Keratinocyte (primary cell): ENCODE measurements at regions not wholly inside any gene's neighbourhood (a gene's known extent, or its start where the extent isn't known, plus 50 kb on each side); places are given as distances from the start of the nearest gene placed in this dataset.

Experiments
- DNase-seq: peaks from one replicate; pipeline ENCODE4 v3.0.0-alpha.2; 2011; ENCODE audit warnings: low read depth, missing footprints, low spot score
- FAIRE-seq: peaks from 2 replicates; lab custom pipeline; 2011; peaks lifted over from hg19 to GRCh38; lab: Jason Lieb, UNC
- H2AFZ ChIP-seq: 2 replicates; pipeline ENCODE4 v1.6.0; 2012; ENCODE audit warnings: low read length, control low read depth, inconsistent platforms; ENCODE audit not compliant: control insufficient read depth
- H3K27ac ChIP-seq: 2 replicates; pipeline ENCODE4 v1.5.1; 2011; ENCODE audit warnings: low read length; ENCODE audit not compliant: control insufficient read depth, insufficient read depth
- H3K27me3 ChIP-seq: 3 replicates; pipeline ENCODE4 v1.6.0; 2011; ENCODE audit warnings: low read length; ENCODE audit not compliant: control insufficient read depth, insufficient read depth; ENCODE audit errors: extremely low read depth
- H3K36me3 ChIP-seq, 2 experiments: 2 replicates in 1 of 2; 3 replicates in 1 of 2; pipeline ENCODE4 v1.5.1; 2011; ENCODE audit warnings: low read length in 2 of 2, mild to moderate bottlenecking in 1 of 2; ENCODE audit not compliant: control insufficient read depth in 2 of 2, insufficient read depth in 2 of 2; ENCODE audit errors: extremely low read depth in 1 of 2
- H3K4me1 ChIP-seq: 3 replicates; pipeline ENCODE4 v1.5.1; 2011; ENCODE audit warnings: low read length; ENCODE audit not compliant: control insufficient read depth, insufficient read depth; ENCODE audit errors: extremely low read depth
- H3K4me2 ChIP-seq: 3 replicates; pipeline ENCODE4 v1.6.0; 2011; ENCODE audit warnings: low read depth, low read length; ENCODE audit not compliant: control insufficient read depth, insufficient read depth; ENCODE audit errors: extremely low read depth
- H3K4me3 ChIP-seq, 3 experiments: fragments of 200-600 bp in 1 of 3; sonication (generic) in 1 of 3; 2 replicates in 2 of 3; 3 replicates in 1 of 3; pipeline ENCODE4 v1.5.1; 2011 to 2016; ENCODE audit warnings: low read length in 3 of 3, mild to moderate bottlenecking in 3 of 3, control low read depth in 2 of 3, inconsistent platforms in 1 of 3, low read depth in 1 of 3, mixed read lengths in 1 of 3, mixed run types in 1 of 3, moderate library complexity in 1 of 3; ENCODE audit not compliant: control insufficient read depth in 2 of 3, insufficient read depth in 2 of 3; ENCODE audit errors: extremely low read depth in 1 of 3
- H3K79me2 ChIP-seq: 2 replicates; pipeline ENCODE4 v1.6.0; 2012; ENCODE audit warnings: low read length; ENCODE audit not compliant: control insufficient read depth, insufficient read depth
- H3K9ac ChIP-seq: 3 replicates; pipeline ENCODE4 v1.6.0; 2011; ENCODE audit warnings: low read length; ENCODE audit not compliant: control insufficient read depth, insufficient read depth; ENCODE audit errors: extremely low read depth
- H3K9me1 ChIP-seq: 3 replicates; pipeline ENCODE4 v1.6.0; 2011; ENCODE audit warnings: low read length; ENCODE audit not compliant: control insufficient read depth, insufficient read depth; ENCODE audit errors: extremely low read depth
- H3K9me3 ChIP-seq: 2 replicates; pipeline ENCODE4 v1.5.1; 2012; ENCODE audit warnings: low read depth, low read length; ENCODE audit not compliant: control insufficient read depth
- H4K20me1 ChIP-seq: 3 replicates; pipeline ENCODE4 v1.6.0; 2011; ENCODE audit warnings: low read length; ENCODE audit not compliant: control insufficient read depth, insufficient read depth; ENCODE audit errors: extremely low read depth
- EZH2 ChIP-seq: IDR thresholded peaks from one replicate; pipeline ENCODE4 v1.6.1; 2012; ENCODE audit warnings: inconsistent platforms, mild to moderate bottlenecking, low read length, moderate library complexity
- dilution Hi-C: fragments of 300-500 bp; cut with MboI; formaldehyde crosslinking; loops from one replicate; pipeline ENCODE4 v1.7.0; 2020; ENCODE audit warnings: low sequenced_read_pairs; ENCODE audit not compliant: extremely low pct_ligation_motif_present
- TF ChIP-seq, protein P1 (sequence below), 3 experiments: IDR thresholded peaks in 1 of 3; conservative IDR thresholded peaks in 1 of 3; optimal IDR thresholded peaks in 1 of 3; 2 replicates in 2 of 3; 3 replicates in 1 of 3; pipeline versions ENCODE3 to v1.5.1; 2011; ENCODE audit warnings: low read length in 3 of 3, mild to moderate bottlenecking in 3 of 3, moderate library complexity in 2 of 3, control low read depth in 1 of 3, inconsistent platforms in 1 of 3; ENCODE audit not compliant: insufficient read depth in 2 of 3; ENCODE audit errors: extremely low read depth in 1 of 3

DNA sequence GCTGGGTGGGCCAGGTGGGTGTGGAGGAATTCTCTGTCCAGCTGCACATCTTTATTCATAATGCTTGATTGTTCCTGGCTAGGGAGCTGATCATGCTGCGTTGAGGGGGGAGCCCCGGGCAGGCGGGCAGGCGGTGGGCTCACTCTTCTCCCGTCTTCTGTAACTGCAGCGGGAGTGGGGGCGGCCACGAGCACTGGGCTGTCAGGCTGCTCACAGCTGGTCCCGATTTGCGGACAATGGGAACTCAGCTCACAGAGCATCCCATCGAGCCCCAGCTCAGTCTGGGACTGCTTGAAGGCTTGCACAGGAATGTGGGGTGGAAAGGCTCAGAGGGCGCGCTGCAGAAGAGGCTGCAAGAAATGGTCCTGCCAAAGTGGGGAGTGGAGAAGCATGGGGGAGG lies 63.8 kb downstream of the EFNB1 start:
- H3K9me1 ChIP-seq = peaks cover 3% of the 10 kb centered on the region
- no peak overlapping the region for H2AFZ ChIP-seq
- H3K27ac ChIP-seq = no peak overlapping the region
- no peaks in the 10 kb centered on the region for H3K9me3 ChIP-seq
- FAIRE-seq = no peak
- no peak overlapping the region for H3K4me3 ChIP-seq
- no peak for TF ChIP-seq EZH2
- TF ChIP-seq, protein P1, sequence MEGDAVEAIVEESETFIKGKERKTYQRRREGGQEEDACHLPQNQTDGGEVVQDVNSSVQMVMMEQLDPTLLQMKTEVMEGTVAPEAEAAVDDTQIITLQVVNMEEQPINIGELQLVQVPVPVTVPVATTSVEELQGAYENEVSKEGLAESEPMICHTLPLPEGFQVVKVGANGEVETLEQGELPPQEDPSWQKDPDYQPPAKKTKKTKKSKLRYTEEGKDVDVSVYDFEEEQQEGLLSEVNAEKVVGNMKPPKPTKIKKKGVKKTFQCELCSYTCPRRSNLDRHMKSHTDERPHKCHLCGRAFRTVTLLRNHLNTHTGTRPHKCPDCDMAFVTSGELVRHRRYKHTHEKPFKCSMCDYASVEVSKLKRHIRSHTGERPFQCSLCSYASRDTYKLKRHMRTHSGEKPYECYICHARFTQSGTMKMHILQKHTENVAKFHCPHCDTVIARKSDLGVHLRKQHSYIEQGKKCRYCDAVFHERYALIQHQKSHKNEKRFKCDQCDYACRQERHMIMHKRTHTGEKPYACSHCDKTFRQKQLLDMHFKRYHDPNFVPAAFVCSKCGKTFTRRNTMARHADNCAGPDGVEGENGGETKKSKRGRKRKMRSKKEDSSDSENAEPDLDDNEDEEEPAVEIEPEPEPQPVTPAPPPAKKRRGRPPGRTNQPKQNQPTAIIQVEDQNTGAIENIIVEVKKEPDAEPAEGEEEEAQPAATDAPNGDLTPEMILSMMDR (optimal IDR thresholded peaks at IDR 0.05 in 1 of 3, IDR thresholded peaks at IDR 0.05 in 1 of 3, conservative IDR thresholded peaks at IDR 0.05 in 1 of 3; ENCODE audit: extremely low read depth in 1 of 3, insufficient read depth in 2 of 3, low read length in 3 of 3) = no peak
- no peak overlapping the region for H3K9ac ChIP-seq
- no peaks in the 10 kb centered on the region for H3K36me3 ChIP-seq
- no peak for DNase-seq
- H3K4me1 ChIP-seq = peaks cover 21% of the 10 kb centered on the region
- H3K4me2 ChIP-seq = no peak overlapping the region
- H3K27me3 ChIP-seq = peaks cover 5% of the 10 kb centered on the region
- no peaks in the 10 kb centered on the region for H4K20me1 ChIP-seq
- H3K79me2 ChIP-seq = no peaks in the 10 kb centered on the region
- dilution Hi-C loops = no loop called here

DNA sequence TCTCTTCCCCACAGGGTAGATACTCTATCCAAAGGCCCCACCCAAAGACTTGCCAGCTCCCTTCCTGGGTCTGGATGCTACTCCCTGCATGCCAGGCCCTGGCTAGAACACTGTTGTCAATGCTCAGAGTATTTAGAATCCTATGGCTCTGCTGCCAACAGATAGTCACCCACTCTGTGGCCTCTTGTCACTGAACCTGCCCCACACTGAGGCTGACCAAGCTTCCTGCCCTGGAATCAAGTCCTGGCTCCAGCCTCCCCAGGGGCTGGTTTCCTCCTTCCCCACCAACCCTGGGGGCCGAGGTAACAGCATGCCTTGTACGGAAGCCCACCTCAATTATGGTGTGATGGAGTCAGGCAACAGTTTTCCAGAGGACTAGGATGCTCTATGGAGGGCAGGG lies 63.3 kb downstream of the EFNB1 start:
- no peak overlapping the region for H3K4me3 ChIP-seq
- no peak overlapping the region for H2AFZ ChIP-seq
- H3K9me3 ChIP-seq = no peaks in the 10 kb centered on the region
- H3K27ac ChIP-seq = no peak overlapping the region
- H3K27me3 ChIP-seq = peaks cover 5% of the 10 kb centered on the region
- dilution Hi-C loops = no loop called here
- peaks cover 3% of the 10 kb centered on the region for H3K9me1 ChIP-seq
- no peaks in the 10 kb centered on the region for H4K20me1 ChIP-seq
- FAIRE-seq = no peak
- H3K4me1 ChIP-seq = peaks cover 21% of the 10 kb centered on the region
- TF ChIP-seq EZH2 = no peak
- TF ChIP-seq, protein P1 (optimal IDR thresholded peaks at IDR 0.05 in 1 of 3, IDR thresholded peaks at IDR 0.05 in 1 of 3, conservative IDR thresholded peaks at IDR 0.05 in 1 of 3; ENCODE audit: extremely low read depth in 1 of 3, insufficient read depth in 2 of 3, low read length in 3 of 3) = no peak
- H3K79me2 ChIP-seq = no peaks in the 10 kb centered on the region
- no peak overlapping the region for H3K4me2 ChIP-seq
- no peak overlapping the region for H3K9ac ChIP-seq
- H3K36me3 ChIP-seq = no peaks in the 10 kb centered on the region
- no peak for DNase-seq
